22Rv1 (cell line): ENCODE measurements at regions not wholly inside any gene's neighbourhood (a gene's known extent, or its start where the extent isn't known, plus 50 kb on each side); places are given as distances from the start of the nearest gene placed in this dataset.

Experiments used
- H3K27ac ChIP-seq: fragments of 450-650 bp; 2 replicates; pipeline ENCODE4 v1.5.1; 2017
- CTCF ChIP-seq: fragments of 450-650 bp; IDR thresholded peaks from 2 replicates; pipeline ENCODE4 v1.5.1; 2017; ENCODE audit warnings: mild to moderate bottlenecking
- ZFX ChIP-seq: fragments of 450-650 bp; IDR thresholded peaks from 2 replicates; pipeline ENCODE4 v1.6.1; 2017; ENCODE audit warnings: antibody characterized with exemption, borderline replicate concordance

GRCh38 chr5:6220346-6221088 lies 157.8 kb downstream of the MED10 start:
- TF ChIP-seq ZFX (no peak), CTCF (no peak)
- no peak overlapping the region for H3K27ac ChIP-seq

- H3K27ac ChIP-seq = no peak overlapping the region
- no peak for TF ChIP-seq ZFX
- no peak for TF ChIP-seq CTCF
These were observed 159.8 kb downstream of the MED10 start for GRCh38 chr5:6218517-6218916.

- TF ChIP-seq ZFX = no peak
- no peak for TF ChIP-seq CTCF
- H3K27ac ChIP-seq = no peak overlapping the region
These were observed 160.2 kb downstream of the MED10 start for GRCh38 chr5:6218116-6218515.

- no peak for TF ChIP-seq CTCF
- no peak for TF ChIP-seq ZFX
- H3K27ac ChIP-seq = no peak overlapping the region
These were observed 161.8 kb downstream of the MED10 start for GRCh38 chr5:6216471-6217075.

GRCh38 chr5:6215891-6216290 lies 162.5 kb downstream of the MED10 start:
- TF ChIP-seq CTCF (no peak), ZFX (no peak)
- no peak overlapping the region for H3K27ac ChIP-seq

- no peak overlapping the region for H3K27ac ChIP-seq
- no peak for TF ChIP-seq CTCF
- TF ChIP-seq ZFX = no peak
These were observed 166.1 kb downstream of the MED10 start for GRCh38 chr5:6212244-6212643.

GRCh38 chr5:6206501-6206900 lies 171.8 kb downstream of the MED10 start:
- no peak overlapping the region for H3K27ac ChIP-seq
- TF ChIP-seq ZFX (no peak), CTCF (no peak)
